ENCODE measurements at regions not wholly inside any gene's neighbourhood (a gene's known extent, or its start where the extent isn't known, plus 50 kb on each side); places are given as distances from the start of the nearest gene placed in this dataset.

- DNase-seq (no peak), ATAC-seq (peak in 1 of 4 donors; percentile 10)
- 76 to 81% (median 79%) methylated on average over 16 of the region's 16 CpGs for WGBS, 3 donors
- no peak overlapping the region for H3K4me3 ChIP-seq
- no peaks in the 10 kb centered on the region for H3K9me3 ChIP-seq
- intact Hi-C loops (cut with DNase I), result loop anchor here in 1 of 2 donors (5.0 kb wide), 1 partner anchor 36 kb away; no protein-coding TSS in a partner anchor
- H3K4me1 ChIP-seq, result peaks cover 6% of the 10 kb centered on the region
- no peak overlapping the region for H3K27ac ChIP-seq
- no peaks in the 10 kb centered on the region for H3K36me3 ChIP-seq (ENCODE audit: insufficient read depth in 1 of 2, low read depth in 1 of 2)
- peaks cover 0 to 10% (median 7%) of the 10 kb centered on the region in 3 donors for H3K27me3 ChIP-seq (ENCODE audit: insufficient read depth in 3 of 3, low read length in 2 of 3)
- no peak for TF ChIP-seq CTCF (IDR thresholded peaks at IDR 0.05)
Observed at GRCh38 chr9:136608348-136609159, 54.2 kb upstream of the EGFL7 start.

DNA sequence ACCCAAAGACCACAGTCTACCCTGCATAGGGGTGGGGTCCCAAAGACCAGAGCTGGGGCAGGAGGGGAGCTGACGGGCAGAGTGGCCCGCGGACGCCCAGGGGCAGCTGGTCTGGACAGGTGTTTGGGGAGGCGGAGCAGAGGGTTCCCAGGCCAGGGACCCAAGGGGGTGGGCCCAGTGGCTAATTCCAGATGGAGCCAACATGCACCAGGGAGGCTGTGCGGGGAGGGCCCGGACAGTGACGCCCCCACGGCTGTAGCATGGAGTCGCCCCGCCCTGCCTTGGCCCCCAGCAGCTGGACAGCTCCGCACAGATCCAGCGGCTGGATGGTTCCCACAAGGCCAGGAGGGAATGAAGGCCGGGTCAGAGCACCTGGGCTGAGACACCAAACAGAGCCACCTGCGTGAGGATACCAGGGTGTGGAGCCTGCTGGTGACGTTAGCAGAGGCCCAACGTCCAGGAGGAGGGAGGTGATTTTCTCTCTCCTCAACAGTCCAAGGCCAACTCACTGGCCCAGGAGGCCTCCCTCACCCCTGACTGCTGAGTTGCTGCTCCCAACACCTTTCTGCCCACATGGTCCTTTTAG, 55.3 kb upstream of the EGFL7 start:
- no peak overlapping the region for H3K4me3 ChIP-seq
- H3K36me3 ChIP-seq (ENCODE audit: insufficient read depth in 1 of 2, low read depth in 1 of 2), result no peaks in the 10 kb centered on the region
- WGBS, 3 donors, result 60 to 73% (median 67%) methylated on average over 16 to 17 of the region's 17 CpGs
- peaks cover 6% of the 10 kb centered on the region for H3K4me1 ChIP-seq
- no peak for TF ChIP-seq CTCF (IDR thresholded peaks at IDR 0.05)
- no peak for DNase-seq
- peaks cover 0 to 9% (median 5%) of the 10 kb centered on the region in 3 donors for H3K27me3 ChIP-seq (ENCODE audit: insufficient read depth in 3 of 3, low read length in 2 of 3)
- intact Hi-C loops (cut with DNase I), result loop anchor here in 1 of 2 donors (5.0 kb wide), 1 partner anchor 35 kb away; no protein-coding TSS in a partner anchor
- no peak overlapping the region for H3K27ac ChIP-seq
- ATAC-seq, result no peak
- H3K9me3 ChIP-seq, result no peaks in the 10 kb centered on the region

GRCh38 chr9:136606687-136607333, 55.9 kb upstream of the EGFL7 start:
- no peaks in the 10 kb centered on the region for H3K9me3 ChIP-seq
- no peak for ATAC-seq
- no peak overlapping the region for H3K27ac ChIP-seq
- TF ChIP-seq CTCF (IDR thresholded peaks at IDR 0.05), result no peak
- H3K4me1 ChIP-seq, result peaks cover 6% of the 10 kb centered on the region
- no peaks in the 10 kb centered on the region for H3K36me3 ChIP-seq (ENCODE audit: insufficient read depth in 1 of 2, low read depth in 1 of 2)
- DNase-seq, result no peak
- intact Hi-C loops (cut with DNase I), result loop anchor here in 1 of 2 donors (5.0 kb wide), 1 partner anchor 35 kb away; no protein-coding TSS in a partner anchor
- H3K4me3 ChIP-seq, result no peak overlapping the region
- WGBS, 3 donors, result 67 to 78% (median 70%) methylated on average over 19 of the region's 19 CpGs
- H3K27me3 ChIP-seq (ENCODE audit: insufficient read depth in 3 of 3, low read length in 2 of 3), result peaks cover 0 to 6% (median 0%) of the 10 kb centered on the region in 3 donors

GRCh38 chr9:136605988-136606660, 56.6 kb upstream of the EGFL7 start:
- H3K4me1 ChIP-seq, result peaks cover 6% of the 10 kb centered on the region
- no peak overlapping the region for H3K27ac ChIP-seq
- H3K27me3 ChIP-seq (ENCODE audit: insufficient read depth in 3 of 3, low read length in 2 of 3), result peaks cover 0 to 6% (median 0%) of the 10 kb centered on the region in 3 donors
- intact Hi-C loops (cut with DNase I), result loop anchor here in 1 of 2 donors (5.0 kb wide), 1 partner anchor 34 kb away; no protein-coding TSS in a partner anchor
- H3K36me3 ChIP-seq (ENCODE audit: insufficient read depth in 1 of 2, low read depth in 1 of 2), result no peaks in the 10 kb centered on the region
- no peak for DNase-seq
- H3K4me3 ChIP-seq, result no peak overlapping the region
- ATAC-seq, result peak in 3 of 4 donors; percentile 26 to 44 (median 36)
- WGBS, 3 donors, result 34 to 50% (median 37%) methylated on average over 17 of the region's 17 CpGs
- no peaks in the 10 kb centered on the region for H3K9me3 ChIP-seq
- no peak for TF ChIP-seq CTCF (IDR thresholded peaks at IDR 0.05)
